GM12878 (cell line): ENCODE measurements at regions not wholly inside any gene's neighbourhood (a gene's known extent, or its start where the extent isn't known, plus 50 kb on each side); places are given as distances from the start of the nearest gene placed in this dataset.

Source experiments
- CBX5 ChIP-seq: sonication (generic); IDR thresholded peaks from 2 replicates; pipeline ENCODE4 v1.6.1; 2016; ENCODE audit warnings: low read depth, moderate library complexity, mild to moderate bottlenecking, inconsistent platforms
- CREB1 ChIP-seq: IDR thresholded peaks from 2 replicates; pipeline ENCODE4 v1.6.1; 2012; ENCODE audit warnings: low read depth, mild to moderate bottlenecking, inconsistent platforms
- CTCF ChIP-seq, 3 experiments: IDR thresholded peaks in 2 of 3; conservative IDR thresholded peaks in 1 of 3; 2 replicates each; pipeline ENCODE4 v1.5.1; 2011; ENCODE audit warnings: low read depth in 3 of 3, low read length in 3 of 3, mild to moderate bottlenecking in 3 of 3, control low read depth in 2 of 3, moderate library complexity in 2 of 3, inconsistent platforms in 1 of 3, mixed read lengths in 1 of 3; ENCODE audit not compliant: control insufficient read depth in 2 of 3, insufficient read depth in 1 of 3; ENCODE audit errors: extremely low read depth in 1 of 3
- EED ChIP-seq: sonication (generic); IDR thresholded peaks from 2 replicates; pipeline ENCODE4 v1.6.1; 2016; ENCODE audit warnings: antibody characterized with exemption, low read depth
- IKZF2 ChIP-seq, 2 experiments: fragments of 450-650 bp; IDR thresholded peaks; 2 replicates each; pipeline ENCODE4 v1.6.1; 2017; ENCODE audit warnings: mild to moderate bottlenecking in 2 of 2, moderate library complexity in 2 of 2
- NR2C2 ChIP-seq: IDR thresholded peaks from 2 replicates; pipeline ENCODE4 v1.6.1; 2011; ENCODE audit warnings: borderline replicate concordance, low read depth; ENCODE audit not compliant: control insufficient read depth, insufficient read length
- PAX5 ChIP-seq: IDR thresholded peaks from 2 replicates; pipeline ENCODE4 v1.6.1; 2011; ENCODE audit warnings: low read depth, low read length, borderline replicate concordance
- POLR2A ChIP-seq: IDR thresholded peaks from 2 replicates; pipeline ENCODE4 v1.6.1; 2011; ENCODE audit warnings: low read depth, mild to moderate bottlenecking, low read length
- YY1 ChIP-seq: IDR thresholded peaks from 2 replicates; pipeline ENCODE4 v1.6.1; 2011; ENCODE audit warnings: low read depth, mild to moderate bottlenecking, low read length

- no peak for TF ChIP-seq PAX5
- no peak for TF ChIP-seq EED
- TF ChIP-seq IKZF2 (IDR thresholded peaks at IDR 0.05), result no peak
- TF ChIP-seq CTCF (IDR thresholded peaks at IDR 0.05 in 2 of 3, conservative IDR thresholded peaks at IDR 0.05 in 1 of 3; ENCODE audit: control insufficient read depth in 2 of 3, extremely low read depth in 1 of 3, insufficient read depth in 1 of 3, low read depth in 3 of 3, low read length in 3 of 3), result no peak
- no peak for TF ChIP-seq CREB1
- TF ChIP-seq POLR2A, result no peak
- TF ChIP-seq YY1, result no peak
- no peak for TF ChIP-seq NR2C2
- no peak for TF ChIP-seq CBX5
These were observed 269.3 kb upstream of the ONECUT1 start for GRCh38 chr15:53059273-53060043.
